Left colon (tissue), 2 donors: ENCODE measurements at regions not wholly inside any gene's neighbourhood (a gene's known extent, or its start where the extent isn't known, plus 50 kb on each side); places are given as distances from the start of the nearest gene placed in this dataset.
"Not testable (repeated sequence)": the region's sequence is repeated elsewhere in the genome, so short reads cannot be mapped to it uniquely, and the experiment has no call there.

Source experiments
- ATAC-seq: fragments of 200-7000 bp; cut with Tn5 transposase; one replicate; pipeline ENCODE4 v1.9.1; 2020; ENCODE audit warnings: mild to moderate bottlenecking, moderate library complexity
- DNase-seq, 2 donors: peaks; one replicate each; pipeline ENCODE4 v3.0.0-alpha.2; 2020
- intact Hi-C, 2 donors: fragments of 100-400 bp; cut with DNase I in 1 of 2; cut with micrococcal nuclease in 1 of 2; formaldehyde crosslinking; loops; one replicate each; pipeline versions ENCODE4 v1.11.2 to v1.14.0; 2022; cut with DNase I, micrococcal nuclease
- donor health status: DM: no; HTN: no; CAD: no.
- donor health status: DM: yes; HTN: yes; CAD: no.

DNA sequence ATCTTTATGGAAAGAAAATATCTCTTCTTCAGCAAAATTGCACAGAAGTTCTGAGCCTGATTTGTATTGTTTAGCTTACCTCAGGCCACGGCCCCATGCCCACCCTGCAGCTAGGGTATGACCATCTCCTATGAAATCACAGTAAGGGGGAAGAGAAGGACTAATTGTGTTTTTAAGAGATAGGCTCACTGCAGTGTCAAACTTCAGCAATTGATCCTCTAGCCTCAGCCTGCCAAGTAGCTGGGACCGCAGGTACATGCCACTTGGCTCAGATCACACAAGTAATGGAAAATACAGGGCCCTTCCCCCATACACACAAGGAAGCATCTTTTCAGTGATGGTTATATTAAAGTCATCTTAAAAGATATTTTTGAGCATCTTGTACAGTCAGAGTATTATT is 60.0 kb downstream of the DMAC1 start:
- DNase-seq: no peak
- ATAC-seq: no peak
- intact Hi-C loops: no loop called here

DNA sequence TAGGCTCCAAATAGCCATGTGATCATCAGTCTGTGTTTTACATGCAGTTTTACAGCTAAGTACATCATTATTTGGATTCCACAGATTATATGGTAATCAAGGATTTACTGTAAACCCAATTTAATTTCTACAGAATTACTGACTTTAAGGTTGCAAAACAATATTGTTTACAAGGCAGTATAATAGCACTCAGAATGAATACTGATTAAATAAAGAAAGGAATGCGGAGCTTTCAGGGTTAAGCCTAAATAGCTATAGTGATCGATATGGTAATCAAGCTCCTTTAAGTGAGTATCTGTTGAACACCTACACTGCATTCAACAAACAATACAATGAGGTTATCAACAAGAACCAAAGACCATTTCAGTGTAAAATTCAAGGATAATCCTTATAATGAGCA is 64.3 kb downstream of the DMAC1 start:
- intact Hi-C loops: no loop called here
- DNase-seq (no peak), ATAC-seq (no peak)

DNA sequence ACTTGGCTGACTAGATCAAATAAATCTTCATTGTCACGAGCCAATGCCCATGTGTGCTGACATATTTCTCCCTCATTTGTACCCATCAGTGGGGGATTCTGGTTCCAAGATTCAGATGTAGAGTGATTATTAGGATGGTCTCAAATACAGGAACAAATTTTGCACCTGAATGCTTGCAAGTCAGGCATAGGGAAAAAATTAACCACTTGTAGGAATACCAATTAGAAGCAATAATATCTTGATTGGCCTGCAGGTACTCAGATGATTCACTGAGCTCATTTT is 69.5 kb downstream of the DMAC1 start:
- no peak for DNase-seq
- intact Hi-C loops: no loop called here
- no peak for ATAC-seq

DNA sequence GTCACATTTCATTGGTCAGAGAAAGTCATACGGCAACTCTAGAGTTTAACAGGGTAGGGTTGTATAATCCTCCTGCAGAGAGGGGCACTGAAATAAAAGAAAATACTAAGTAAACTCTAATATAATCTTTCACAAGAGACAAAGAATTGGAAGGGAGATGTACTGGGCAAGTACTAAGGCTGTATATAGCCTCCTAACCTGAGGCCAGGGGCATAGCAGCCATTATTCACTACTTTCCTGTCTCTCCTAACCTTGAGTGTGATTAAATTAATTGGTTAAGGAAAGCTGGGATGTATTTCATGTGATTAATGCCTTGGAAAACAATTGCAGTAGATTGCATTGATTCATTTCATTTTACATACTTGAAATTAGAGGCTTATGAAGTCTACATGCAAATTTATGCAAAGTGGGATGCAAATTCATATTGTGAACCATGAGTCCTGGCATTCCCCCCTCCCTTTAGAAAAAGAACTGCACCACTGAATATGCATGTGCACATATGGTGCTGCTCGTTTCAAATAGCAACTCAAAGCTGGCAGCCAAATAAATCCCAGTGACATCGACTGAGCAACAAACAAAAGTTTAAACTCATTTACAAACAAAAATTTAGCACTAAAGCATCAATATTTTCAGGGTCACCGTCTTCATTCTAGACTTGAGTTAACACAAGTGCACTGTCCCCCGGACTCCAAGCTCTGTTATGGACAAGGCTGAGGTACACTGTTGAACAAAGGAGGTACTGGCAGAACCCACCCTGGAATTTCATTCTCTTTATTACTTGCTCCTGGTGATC is 70.0 kb downstream of the DMAC1 start:
- DNase-seq: no peak
- intact Hi-C loops: no loop called here
- no peak for ATAC-seq

DNA sequence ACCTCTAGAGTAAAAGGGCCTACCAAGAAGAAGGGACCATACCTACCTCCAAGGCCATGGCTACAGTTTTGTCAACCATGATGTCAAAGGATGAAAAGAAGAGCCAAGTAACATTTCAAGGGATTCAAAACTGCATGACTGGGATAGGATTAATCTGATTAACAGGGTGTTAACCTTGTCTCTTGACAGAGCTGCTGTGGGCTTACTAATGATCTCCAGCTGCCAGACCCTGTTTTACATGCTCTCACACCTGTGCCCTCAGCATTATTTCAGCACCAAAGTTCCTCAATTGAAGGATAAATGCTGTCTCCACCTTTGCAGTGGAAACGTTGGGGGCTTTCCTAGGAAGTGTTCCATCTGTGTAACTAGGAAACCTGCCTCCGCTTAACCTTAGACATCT is 78.3 kb downstream of the DMAC1 start:
- DNase-seq (no peak), ATAC-seq (no peak)
- intact Hi-C loops: no loop called here

DNA sequence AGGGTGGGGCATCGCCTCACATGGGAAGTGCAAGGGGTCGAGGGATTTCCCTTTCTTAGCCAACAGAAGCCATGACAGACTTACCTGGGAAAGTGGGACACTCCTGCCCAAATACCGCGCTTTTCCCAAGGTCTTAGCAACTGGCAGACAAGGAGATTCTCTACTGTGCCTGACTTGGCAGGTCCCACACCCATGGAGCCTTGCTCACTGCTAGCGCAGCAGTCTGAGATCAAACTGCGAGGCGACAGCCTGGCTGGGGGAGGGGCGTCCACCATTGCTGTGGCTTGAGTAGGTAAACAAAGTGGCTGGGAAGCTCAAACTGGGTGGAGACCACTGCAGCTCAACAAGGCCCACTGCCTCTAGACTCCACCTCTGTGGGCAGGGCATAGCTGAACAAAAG is 86.5 kb downstream of the DMAC1 start:
- intact Hi-C loops, DNase-seq: not testable (repeated sequence)

DNA sequence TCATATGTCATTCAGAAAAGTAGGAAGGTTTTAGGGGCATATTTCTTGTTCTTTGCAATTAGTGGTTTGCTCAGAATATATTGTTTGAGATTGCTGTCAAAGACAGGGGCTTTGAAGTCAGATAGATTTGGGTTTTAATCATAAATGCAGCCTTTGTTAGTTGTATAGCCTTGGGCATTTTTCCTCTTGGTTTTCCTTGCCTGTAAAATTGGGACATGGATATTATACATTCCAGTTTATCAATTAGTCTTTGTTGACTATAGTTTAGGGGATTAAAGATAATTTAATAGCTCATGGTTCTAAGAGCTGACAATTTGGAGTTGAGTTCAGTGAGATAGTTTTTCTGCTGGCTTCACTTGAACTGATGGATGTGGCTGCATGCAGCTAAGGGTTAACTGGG is 88.9 kb downstream of the DMAC1 start:
- DNase-seq (no peak), ATAC-seq (no peak)
- intact Hi-C loops: no loop called here

More for the DNA sequence above, 86.5 kb downstream of the DMAC1 start:
- ATAC-seq: not testable (repeated sequence)

DNA sequence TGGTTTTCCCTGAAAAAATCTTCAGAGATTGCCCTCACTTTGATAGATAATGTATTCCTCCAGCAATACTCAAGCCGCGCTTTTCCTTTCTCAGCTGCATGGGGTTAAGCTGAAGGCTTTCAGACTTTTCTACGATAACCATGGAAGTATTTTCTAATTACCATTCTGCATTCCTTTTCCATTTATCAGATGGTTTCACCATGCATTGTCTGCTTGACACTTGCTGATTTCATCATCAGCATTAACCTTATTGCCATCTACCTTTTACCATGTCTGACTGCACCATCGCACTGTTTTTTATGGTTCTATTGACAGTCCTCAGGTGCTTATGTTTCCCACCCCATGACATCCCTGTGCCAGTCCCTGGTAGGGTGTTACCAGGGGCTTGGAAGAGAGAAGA is 91.6 kb downstream of the DMAC1 start:
- ATAC-seq (no peak), DNase-seq (no peak)
- intact Hi-C loops: no loop called here

DNA sequence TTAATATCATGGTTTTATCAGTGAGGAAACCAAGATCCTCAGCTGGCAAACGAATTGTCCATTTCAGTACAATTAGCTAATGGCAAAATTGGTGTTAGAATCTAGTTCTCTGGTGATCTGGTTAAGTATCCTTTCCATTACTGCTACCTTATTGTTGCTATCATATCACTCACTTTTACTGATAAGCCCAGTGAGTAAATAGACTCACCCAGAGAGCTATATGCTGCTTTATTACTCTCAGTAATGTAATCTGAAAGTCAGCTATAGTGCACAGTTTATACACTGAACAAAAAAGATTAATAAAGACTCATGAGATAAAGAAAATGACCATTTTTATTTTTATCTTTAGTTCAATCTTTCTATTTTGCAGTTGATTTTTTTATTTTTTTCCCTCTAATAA is 95.0 kb downstream of the DMAC1 start:
- intact Hi-C loops: no loop called here
- DNase-seq (no peak), ATAC-seq (peak; percentile 97)

DNA sequence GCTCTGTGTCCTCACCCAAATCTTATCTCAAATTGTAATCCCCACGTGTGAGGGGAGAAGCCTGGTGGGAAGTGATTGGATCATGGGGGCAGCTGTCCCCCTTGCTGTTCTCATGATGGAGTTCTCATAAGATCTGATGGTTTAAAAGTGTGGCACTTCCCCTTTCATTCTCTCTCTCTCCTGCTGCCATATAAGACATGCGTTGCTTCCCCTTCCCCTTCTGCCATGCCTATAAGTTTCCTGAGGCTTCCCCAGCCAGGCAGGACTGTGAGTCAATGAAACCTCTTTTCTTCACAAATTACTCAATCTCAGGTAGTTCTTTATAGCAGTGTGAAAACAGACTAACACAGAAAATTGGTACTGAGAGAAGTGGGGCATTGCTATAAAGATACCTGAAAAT is 107.7 kb downstream of the DMAC1 start:
- DNase-seq (no peak), ATAC-seq (no peak)
- intact Hi-C loops: no loop called here

DNA sequence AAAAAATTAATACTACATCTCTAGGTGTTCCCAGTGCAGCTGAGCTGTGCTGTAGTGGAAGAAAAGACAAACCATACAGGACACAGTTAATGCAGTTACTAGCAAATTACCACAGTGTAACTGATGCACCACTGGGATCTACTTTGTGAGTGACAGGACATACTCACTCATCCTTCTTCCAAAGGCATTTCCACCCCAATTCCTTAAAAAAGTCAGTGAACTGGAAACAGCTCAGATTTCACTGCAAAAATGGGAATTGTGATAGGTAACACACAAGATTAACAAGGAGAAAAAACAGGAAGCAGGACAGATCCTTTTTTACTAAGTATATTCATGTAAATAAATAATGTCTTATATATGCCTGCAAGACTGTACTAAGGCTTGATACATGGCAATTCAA is 109.6 kb downstream of the DMAC1 start:
- no peak for DNase-seq
- intact Hi-C loops: no loop called here
- no peak for ATAC-seq

DNA sequence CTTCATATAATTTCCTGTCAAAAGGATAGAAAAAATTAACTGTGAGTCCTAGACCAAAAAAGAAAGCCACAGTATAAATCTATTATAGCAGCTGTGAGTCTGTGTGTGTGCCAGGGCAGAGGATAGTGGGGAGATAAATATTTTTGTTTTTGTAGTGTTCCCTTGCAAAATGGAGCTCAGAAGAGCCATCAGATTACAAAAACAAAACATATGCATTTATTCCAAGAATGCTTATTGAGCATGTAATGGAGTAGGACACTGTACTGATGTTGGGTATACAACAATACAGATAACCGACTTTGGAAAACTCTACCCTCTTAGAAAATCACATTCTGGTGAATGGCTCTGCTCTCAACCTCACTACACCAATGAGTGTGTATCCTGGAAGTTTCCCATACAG is 111.0 kb downstream of the DMAC1 start:
- ATAC-seq (no peak), DNase-seq (no peak)
- intact Hi-C loops: no loop called here

DNA sequence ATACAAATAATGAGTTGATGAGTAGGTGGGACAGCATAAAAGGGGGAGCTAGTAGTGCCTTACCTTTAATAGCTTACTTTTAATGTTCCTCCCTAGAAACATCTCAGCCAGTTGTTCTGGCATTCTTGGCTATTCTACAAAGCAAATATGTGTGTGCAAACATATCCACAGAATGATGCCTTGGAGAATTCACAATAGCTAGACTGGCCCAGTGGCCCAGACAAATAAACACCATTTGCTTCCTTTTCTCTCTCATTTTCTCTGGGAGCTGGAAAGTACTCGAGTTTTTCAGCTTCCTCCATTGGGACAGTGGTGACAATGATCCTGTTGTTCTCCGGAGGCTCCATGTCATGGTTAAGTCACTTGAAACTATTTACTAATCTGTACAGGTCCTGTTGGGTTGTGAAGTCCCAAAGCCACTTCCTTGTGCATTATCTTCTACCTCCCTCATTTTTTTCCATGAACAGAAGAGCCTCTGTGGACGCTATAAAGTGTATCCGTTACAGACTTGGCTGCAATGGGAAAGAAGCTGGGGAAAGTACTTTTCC is 122.9 kb downstream of the DMAC1 start:
- intact Hi-C loops: no loop called here
- peak; percentile 71 for ATAC-seq
- DNase-seq: no peak

DNA sequence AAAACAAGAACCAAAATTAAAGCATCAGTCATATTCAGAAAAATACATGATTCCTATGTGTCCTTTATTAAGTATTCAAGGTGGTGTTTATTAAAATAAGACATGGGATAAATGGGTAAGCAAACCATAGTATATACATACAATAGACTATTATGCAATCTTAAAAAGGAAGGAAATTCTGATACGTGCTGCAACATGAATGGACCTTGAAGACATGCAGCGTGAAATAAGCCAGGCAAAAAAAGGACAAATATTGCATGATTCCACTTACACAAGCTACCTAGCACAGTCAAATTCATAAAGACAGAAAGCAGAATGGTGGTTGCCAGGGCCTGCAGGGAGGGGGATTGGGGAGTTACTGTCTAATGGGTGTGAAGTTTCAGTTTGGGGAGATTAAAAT is 127.7 kb downstream of the DMAC1 start:
- no peak for ATAC-seq
- intact Hi-C loops: no loop called here
- DNase-seq: no peak

DNA sequence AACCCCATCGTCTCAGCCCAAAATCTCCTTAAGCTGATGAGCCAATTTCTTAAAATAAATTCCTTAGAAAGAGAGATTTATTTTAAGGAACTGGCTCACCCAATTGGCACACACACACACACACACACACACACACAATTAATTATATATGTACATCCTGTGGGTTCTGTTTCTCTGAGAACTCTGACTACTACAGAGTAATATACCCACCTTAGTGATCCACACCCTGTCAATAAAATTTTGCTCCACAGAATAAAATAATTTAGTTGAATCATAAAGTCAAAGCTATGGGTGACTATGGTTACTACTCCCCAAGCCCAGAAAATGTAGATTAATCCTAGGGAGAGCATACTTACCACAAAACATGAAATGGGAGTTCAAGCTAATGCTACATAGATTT is 131.0 kb downstream of the DMAC1 start:
- DNase-seq (no peak), ATAC-seq (peak; percentile 94)
- intact Hi-C loops: no loop called here

DNA sequence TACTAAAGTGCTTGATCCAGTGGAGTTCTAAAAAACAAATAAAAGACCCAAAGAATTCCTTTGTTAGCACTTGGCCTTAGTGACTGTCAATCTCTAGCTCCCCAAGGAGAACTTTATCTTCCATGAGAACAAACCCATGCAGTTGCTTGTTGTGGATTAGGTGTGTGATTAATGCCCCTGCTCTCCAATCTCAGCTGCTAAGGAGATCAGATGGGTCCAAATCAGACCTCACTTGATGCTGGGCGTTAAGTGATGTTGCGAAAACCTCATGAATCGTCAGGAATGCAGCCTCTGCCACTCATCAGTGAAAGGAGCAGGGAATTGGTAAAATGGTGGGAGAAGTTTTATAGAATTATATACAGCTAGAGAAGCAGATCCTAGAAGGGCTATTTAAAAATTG is 133.7 kb downstream of the DMAC1 start:
- intact Hi-C loops: no loop called here
- DNase-seq: no peak
- ATAC-seq: no peak

DNA sequence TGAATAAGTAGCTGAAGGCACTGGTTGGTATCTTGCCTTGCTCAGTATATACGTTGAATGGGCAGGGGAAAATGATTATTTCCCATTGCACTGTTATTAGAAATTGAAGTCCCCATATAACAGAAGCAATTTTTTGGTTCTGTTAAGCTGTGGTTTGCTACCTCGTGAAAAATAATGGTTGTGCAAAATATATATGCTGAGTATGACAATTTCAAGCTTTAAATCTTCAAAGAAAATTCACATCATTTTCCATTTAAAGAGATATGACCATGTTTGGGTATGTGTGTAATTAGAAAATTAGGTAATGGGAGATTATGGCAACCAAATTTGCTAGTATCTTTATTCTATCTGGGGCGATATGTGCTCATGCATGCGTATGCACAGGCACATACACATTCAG is 139.8 kb downstream of the DMAC1 start:
- intact Hi-C loops: no loop called here
- ATAC-seq (no peak), DNase-seq (no peak)

DNA sequence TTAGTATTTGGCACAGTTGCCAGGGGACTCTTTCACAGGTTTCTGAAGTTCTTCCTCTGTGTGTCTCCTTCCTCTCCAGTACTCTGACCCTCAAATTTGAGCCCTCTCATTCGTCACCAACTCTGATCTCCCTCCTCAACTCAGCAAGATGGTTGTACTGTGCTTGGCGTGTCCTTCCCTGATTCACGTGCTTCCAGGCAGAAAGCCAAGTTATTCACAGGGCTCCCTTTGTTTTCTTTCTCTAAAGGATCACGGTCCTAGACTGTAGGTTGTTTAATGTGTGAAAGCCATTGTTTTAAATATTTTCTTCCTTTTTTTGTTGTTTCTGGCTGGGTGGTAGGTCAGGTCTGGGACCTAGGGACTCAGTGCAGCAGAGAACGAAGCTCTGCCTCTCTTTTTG is 142.9 kb downstream of the DMAC1 start:
- ATAC-seq: peak; percentile 86
- intact Hi-C loops: no loop called here
- DNase-seq: no peak

DNA sequence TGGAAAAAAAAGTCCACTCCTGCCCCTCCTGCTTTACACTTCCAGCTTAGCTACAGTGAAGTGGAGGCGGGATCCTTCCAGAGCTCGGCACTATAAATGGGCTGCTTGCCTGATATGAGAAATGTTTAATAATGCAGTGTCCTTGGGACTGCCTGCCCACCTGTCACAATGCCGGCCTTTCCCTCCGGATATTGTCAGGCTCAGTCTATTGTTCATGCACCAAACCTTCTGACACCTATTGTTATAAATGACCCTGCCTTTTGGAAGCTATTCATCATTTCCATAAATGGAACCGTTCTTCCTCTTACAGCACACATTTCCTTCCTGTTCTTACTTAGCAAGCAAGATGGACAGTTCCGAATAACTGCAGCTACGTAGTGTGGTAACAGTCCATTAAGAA is 146.3 kb downstream of the DMAC1 start:
- intact Hi-C loops: no loop called here
- no peak for ATAC-seq
- no peak for DNase-seq

DNA sequence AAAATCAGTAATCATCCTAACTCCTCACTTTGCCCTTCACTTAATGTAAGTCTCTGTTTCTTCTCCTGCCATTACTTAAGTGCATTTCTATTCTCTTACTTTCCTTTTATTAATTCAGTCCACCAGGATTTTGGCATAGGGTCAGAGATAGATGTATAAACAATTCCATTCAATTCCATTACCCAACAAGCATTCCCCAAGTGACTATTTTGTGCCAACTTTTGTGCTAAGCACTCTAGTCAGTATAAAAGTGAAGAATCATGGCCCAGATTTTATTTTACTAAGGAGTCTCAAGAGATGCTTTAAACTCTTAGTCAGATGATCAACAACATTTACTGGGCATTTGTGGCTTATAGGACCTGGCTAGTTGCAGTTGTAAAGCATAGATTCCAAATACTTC is 159.3 kb downstream of the DMAC1 start:
- ATAC-seq (no peak), DNase-seq (no peak)
- intact Hi-C loops: no loop called here

DNA sequence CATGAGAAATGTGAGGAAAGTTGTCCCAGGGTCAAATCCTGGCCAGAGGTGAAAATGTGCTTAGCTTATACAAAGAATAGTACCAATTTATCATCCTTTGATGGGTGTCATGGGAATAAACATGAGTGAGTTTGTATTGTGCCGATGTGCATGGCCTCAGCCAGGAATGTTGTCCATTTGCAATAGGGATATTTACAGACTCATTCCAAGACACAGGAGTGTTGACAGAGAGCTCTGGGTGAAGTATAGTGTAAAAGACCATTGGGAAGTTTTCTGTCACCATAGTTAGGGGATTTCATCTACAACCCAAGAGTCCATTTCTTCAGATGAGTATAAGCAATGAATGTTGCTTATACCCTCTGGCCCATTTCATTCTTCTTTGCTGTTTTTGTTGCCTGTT is 160.1 kb downstream of the DMAC1 start:
- intact Hi-C loops: no loop called here
- ATAC-seq (no peak), DNase-seq (no peak)
